ENCODE measurements at regions not wholly inside any gene's neighbourhood (a gene's known extent, or its start where the extent isn't known, plus 50 kb on each side); places are given as distances from the start of the nearest gene placed in this dataset.
A peak's percentile ranks its signal among the peaks of the same experiment; 100 is the strongest.
"Not testable (repeated sequence)": the region's sequence is repeated elsewhere in the genome, so short reads cannot be mapped to it uniquely, and the experiment has no call there.

DNA sequence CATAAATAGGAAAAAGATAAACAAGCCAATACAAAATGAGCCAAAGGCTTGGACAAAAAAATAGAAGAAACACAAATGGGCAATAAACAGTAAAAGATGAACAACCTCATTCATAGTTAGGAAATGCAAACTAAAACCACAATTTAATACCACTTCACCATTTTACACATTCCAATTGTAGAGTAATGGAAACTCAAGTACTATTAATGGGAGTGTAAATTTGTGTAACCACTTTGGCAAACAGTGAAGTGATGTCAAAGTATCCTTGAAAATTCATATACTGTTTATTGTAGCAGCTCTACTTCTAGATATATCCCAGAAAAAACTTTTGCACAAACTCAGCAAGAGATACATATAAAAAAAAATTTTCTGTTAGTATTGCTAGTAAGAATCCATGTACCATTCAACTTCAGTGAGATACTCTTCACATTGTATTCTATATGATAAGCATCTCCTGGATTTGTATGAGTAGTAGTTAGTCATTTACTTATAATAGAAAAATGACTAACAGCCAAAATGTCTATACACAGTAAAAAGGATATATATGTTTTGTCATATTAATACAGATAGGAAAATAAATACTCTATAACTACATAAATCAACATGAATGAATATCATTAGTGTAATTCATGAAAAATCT lies 229.8 kb downstream of the DKK2 start:
- H3K4me3 ChIP-seq (ENCODE audit: control insufficient read depth, low read depth, low read length), result no peak overlapping the region
- DNase-seq (ENCODE audit: low read depth), result no peak
- no peak for TF ChIP-seq CTCF (IDR thresholded peaks at IDR 0.05; ENCODE audit: control insufficient read depth, insufficient read depth, low read depth, low read length, missing control alignments)

GRCh38 chr4:106803083-106803482 lies 233.0 kb downstream of the DKK2 start:
- no peak for TF ChIP-seq CTCF (IDR thresholded peaks at IDR 0.05; ENCODE audit: control insufficient read depth, insufficient read depth, low read depth, low read length, missing control alignments)
- no peak overlapping the region for H3K4me3 ChIP-seq (ENCODE audit: control insufficient read depth, low read depth, low read length)
- DNase-seq (ENCODE audit: low read depth), result no peak

DNA sequence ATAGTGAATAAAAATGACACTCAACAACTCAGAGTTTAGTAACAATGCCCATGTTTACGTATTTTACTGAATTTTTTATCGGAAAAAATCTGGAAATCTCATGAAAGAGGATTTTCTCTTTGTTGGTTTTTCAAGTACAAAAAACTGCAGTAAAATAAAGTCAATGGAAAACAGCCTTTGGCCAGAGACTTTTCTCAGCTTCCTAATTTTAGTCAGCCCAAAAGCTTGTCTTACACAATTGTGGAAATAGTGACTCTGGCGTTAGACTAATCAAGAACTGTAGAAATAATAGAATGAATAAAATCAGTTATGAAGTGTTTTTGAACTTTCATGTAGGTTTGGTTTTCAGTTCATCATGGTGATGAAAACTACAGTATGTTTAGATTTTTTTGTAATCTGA lies 234.7 kb downstream of the DKK2 start:
- DNase-seq (ENCODE audit: low read depth), result no peak
- TF ChIP-seq CTCF (IDR thresholded peaks at IDR 0.05; ENCODE audit: control insufficient read depth, insufficient read depth, low read depth, low read length, missing control alignments), result no peak
- H3K4me3 ChIP-seq (ENCODE audit: control insufficient read depth, low read depth, low read length), result no peak overlapping the region

- H3K4me3 ChIP-seq (ENCODE audit: control insufficient read depth, low read depth, low read length), result no peak overlapping the region
- peak; percentile 50 for DNase-seq (ENCODE audit: low read depth)
- no peak for TF ChIP-seq CTCF (IDR thresholded peaks at IDR 0.05; ENCODE audit: control insufficient read depth, insufficient read depth, low read depth, low read length, missing control alignments)
These were observed 239.2 kb downstream of the DKK2 start for GRCh38 chr4:106796876-106797275.

DNA sequence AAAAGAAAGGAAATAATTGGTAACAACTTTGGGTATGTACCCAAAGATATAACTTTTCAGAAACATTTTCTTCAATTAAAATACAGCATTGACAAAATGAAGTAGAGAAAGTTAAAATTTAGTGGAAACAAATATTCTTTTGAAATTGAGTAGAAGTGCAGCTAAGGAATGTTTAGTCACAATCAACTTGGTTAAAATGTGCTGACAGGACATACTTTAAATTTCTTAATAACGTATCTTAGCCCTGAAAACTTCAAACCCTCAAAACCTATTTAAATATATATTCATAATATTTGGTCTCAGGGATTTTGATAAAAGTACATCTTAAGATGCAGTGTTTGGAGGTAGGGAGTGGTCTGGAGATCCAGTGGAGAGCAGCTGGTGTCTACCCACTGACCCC lies 240.8 kb downstream of the DKK2 start:
- no peak for TF ChIP-seq CTCF (IDR thresholded peaks at IDR 0.05; ENCODE audit: control insufficient read depth, insufficient read depth, low read depth, low read length, missing control alignments)
- no peak overlapping the region for H3K4me3 ChIP-seq (ENCODE audit: control insufficient read depth, low read depth, low read length)
- no peak for DNase-seq (ENCODE audit: low read depth)

- no peak for DNase-seq (ENCODE audit: low read depth)
- no peak overlapping the region for H3K4me3 ChIP-seq (ENCODE audit: control insufficient read depth, low read depth, low read length)
- no peak for TF ChIP-seq CTCF (IDR thresholded peaks at IDR 0.05; ENCODE audit: control insufficient read depth, insufficient read depth, low read depth, low read length, missing control alignments)
These were observed 242.2 kb downstream of the DKK2 start for GRCh38 chr4:106793933-106794332.

- H3K4me3 ChIP-seq (ENCODE audit: control insufficient read depth, low read depth, low read length), result no peak overlapping the region
- no peak for DNase-seq (ENCODE audit: low read depth)
- TF ChIP-seq CTCF (IDR thresholded peaks at IDR 0.05; ENCODE audit: control insufficient read depth, insufficient read depth, low read depth, low read length, missing control alignments), result no peak
These were observed 260.5 kb downstream of the DKK2 start for GRCh38 chr4:106775636-106776035.

DNA sequence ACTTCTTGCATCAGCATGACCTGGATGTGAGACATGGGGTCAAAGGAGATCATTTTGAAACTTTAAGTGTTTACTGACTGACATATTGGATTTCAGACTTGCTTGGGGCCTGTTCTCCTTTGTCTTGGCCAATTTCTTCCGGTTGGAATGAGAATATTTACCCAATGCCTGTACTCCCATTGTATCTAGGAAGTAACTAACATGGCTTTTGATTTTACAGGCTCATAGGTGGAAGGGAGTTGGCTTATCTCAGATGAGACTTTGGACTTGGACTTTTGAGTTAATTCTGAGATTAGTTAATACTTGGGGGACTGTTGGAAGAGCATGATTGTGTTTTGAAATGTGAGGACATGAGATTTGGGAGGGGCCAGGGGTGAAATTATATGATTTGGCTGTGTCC lies 262.1 kb downstream of the DKK2 start:
- DNase-seq (ENCODE audit: low read depth); H3K4me3 ChIP-seq (ENCODE audit: control insufficient read depth, low read depth, low read length): not testable (repeated sequence)
